ENCODE measurements at regions not wholly inside any gene's neighbourhood (a gene's known extent, or its start where the extent isn't known, plus 50 kb on each side); places are given as distances from the start of the nearest gene placed in this dataset.
"Not testable (repeated sequence)": the region's sequence is repeated elsewhere in the genome, so short reads cannot be mapped to it uniquely, and the experiment has no call there.

DNA sequence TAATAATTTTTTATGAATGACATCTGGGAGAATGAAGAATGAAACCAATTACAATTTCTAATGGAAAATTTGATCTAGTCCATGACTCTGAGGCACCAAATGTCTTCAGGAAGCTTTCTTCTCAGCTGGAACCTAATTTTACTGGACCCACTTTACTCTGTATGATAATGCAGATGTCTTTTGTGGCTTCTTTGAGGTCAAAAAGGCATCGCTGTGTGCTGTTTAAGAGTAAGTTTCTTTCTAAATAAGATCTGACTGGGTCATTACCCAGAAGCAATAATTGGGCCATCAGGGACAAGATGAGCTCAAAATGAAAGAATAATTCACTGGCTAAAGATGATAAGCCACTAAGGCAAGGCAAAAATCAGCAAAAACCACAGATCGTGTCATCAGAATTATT is 633.4 kb downstream of the PSAT1 start:
- DNase-seq = no peak

DNA sequence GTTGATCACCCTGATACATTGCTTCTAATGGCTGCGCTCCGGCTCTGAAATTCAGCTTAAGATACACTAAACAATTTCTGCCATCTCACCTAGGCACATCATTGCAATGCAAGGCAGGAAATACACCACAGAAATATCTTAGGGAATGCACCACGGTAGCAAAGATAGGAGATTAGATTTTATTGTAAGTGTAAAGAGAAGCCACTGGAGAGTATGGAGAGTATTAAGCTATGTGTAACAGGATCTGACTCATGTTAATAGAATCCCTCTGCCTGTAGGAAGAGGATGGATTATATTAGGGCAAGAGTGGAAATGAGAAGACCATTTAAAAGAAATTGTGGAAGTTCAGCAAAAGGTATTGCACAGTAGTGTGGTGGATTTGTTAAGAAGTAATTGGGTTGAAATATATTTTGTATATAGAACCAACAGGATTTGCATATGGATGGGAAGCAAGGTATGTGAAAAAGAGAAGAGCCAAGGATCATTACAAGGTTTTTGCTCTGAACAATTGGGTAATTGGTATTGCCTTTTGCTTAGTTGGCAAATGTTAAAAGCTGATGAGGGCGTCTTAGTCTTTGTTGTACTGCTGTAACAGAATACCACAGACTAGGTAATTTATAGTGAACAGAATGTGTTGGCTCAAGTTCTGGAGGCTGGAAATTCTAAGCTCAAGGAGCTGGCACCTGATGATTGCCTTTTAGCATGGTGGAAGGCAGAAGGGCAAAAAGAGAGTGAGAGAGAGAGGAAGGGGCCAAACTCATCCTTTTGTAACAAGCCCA is 636.1 kb downstream of the PSAT1 start:
- no peak for DNase-seq

DNA sequence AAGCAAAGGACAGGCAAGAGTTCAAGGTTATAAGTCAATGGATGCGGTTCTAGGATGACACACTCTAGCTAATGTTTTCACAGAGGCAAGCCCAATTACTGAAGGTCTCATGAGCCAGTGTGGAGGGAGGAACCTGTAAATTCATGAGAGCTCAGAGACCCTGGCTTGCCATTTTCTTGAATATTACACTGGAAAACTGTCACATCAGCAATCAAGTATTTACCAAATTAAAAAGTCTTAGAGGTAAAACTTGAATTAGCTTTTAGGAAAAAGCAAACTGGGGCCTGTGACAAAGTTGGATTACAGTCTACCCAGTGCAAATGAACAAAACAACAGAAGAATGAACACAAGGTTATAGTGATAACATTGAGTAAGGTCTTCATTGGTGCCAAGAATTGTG is 636.9 kb upstream of the TLE4 start:
- DNase-seq = no peak

DNA sequence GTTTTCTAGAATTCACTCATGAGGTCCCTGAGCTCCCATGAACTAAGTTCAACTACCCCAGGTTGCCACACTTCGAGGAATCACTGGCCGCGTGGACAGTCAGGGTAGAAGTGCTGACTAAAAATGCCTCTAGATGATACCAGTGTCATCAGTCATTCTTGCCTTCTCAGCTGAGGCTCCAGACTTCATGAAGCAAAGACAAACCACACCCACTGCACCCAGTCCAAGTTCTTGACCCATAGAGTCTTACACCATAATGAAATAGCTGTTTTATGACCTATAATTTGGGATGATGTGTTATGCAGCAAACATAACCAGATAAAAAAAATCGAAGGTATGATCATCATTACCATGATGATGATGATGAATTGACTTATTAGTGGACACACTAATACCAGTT is 632.9 kb upstream of the TLE4 start:
- DNase-seq = no peak

DNA sequence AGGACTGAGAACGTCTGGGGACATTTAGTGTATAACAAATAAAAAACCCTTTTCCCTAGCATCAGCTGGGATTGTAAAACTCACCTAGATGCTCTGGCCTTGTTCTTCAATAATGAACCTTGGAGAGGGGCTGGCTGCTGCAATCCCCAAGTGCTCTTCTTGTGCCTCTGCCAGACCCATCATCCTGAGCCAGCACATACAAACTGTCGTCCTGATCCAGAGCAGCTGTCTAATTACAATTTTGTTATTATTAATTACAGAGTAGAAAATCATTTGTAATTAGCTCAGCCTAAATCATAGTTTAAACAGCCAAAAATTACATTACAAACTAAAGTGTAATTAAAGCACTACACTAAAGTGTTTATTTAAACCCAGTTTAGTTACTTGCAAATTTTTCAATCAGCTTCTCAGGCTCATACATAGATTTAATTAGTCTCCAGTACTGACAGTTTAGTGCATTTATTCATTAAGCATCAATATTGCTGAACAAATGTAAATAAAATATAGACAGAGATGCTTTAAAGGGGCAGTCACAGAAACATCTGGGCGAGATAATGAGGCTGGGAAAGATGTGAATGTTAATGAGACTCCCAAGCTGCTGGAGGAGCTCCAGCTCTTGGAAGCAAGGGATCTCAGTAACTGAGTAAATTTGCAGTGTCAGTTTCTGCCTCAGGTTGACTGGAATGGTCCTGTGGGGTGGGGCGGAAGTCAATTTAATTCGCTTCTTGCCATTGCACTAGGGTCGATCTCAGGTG is 632.3 kb upstream of the TLE4 start:
- DNase-seq = no peak

DNA sequence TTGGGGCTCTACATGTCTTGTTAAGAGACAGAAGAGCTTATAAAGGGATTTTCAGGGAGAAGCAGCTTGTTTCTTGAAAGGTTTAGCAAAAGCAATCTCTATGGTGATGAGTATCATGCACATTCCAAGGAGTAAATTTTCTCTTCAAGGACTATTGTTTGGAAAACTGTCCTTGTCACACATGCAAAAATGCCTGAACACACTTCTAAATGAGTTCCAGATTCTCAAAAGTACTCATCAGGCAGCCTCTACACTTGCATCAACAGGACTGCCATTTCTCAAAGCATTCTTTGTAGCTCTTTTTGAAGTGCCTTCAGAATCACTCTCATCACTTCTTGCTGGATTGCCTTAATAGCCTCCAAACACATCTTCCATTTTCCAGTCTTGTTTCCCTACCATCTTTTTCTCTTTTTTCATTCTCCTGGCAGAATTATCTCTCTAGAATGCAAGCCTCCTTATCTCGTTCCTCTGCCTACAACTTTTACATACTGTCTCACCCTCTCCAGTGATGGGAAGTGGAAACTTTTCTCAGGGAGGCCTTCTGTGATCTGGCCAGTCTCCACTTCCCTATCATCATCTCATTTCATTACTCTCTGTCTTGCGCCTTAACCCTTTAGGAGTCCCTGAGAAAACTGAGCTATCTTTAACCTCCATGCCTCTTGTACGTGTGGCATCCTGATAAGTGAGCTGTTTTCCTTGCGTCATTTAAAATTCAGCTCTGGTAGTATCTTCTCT is 631.5 kb upstream of the TLE4 start:
- no peak for DNase-seq

DNA sequence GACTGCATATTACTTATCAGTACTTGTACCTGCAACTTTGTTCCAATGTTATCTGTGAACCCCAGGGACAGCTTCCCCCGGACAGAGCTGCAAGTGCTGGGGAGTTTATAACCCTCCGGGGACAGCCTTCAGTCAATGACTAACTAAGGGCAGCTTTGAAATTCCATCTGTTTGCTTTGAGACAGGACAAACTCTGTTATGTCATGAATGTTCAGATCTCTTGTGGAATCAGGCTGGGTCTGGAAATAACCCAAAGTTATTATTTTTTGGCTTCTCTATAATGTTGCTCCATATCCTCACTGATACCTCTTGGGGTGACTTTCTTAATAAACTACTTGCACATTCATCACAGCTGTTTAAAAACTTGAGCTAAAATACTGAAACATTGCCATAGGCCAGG is 617.5 kb upstream of the TLE4 start:
- DNase-seq = no peak

DNA sequence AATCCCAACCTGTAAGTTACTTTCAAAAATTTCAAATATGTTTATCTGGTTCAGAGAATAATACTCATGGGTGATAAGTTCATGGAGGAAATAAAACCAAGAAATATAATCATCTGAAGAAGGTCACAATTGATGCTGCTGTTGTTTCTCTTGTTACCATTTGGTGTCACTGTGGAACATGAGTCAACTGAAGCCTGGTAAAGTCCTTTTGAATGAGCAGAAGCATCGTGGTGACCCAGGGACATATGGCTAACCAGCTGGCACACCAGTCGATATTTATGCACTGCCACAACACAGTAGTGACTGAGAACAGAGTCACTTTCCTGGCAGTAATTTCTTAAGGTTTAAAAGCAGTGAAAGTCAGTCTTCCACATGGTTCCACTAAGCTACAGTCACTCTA is 612.9 kb upstream of the TLE4 start:
- DNase-seq = no peak

DNA sequence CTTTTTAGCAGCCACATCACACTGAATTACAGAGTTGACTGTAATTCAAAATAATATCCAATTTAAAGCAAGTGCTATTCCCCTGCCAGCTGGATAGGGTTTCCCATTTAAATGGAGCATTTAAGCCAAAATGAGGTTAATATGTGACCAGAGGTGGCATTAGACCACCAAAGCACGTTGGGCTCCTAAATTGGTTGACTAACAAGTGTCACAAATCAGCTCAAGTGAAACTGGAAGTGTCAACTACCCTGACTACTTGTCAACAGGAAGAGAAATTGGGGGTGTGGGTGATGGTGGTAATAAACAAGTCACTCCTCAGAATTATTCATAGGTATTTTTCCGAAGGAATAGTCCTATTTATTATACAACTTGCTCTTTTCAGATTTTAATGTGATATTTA is 609.6 kb upstream of the TLE4 start:
- DNase-seq = no peak

DNA sequence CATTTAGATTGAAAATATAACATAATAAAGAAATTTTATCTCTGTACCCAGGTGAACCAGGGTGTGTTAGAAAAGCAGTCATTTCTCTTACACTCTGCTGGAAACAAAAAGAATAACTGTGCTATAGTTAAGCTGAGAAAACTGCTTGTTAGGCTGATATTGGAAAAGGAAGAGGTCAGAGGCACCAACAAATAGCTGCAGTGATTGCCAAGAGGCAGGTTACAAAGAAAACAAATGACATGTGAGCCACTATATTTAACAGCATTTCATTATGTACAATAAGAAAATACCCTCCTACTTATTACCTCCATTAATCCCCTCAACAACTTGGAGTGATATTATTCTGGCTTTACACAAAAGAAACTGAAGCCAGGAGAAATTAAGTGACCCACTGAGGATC is 607.9 kb upstream of the TLE4 start:
- no peak for DNase-seq

DNA sequence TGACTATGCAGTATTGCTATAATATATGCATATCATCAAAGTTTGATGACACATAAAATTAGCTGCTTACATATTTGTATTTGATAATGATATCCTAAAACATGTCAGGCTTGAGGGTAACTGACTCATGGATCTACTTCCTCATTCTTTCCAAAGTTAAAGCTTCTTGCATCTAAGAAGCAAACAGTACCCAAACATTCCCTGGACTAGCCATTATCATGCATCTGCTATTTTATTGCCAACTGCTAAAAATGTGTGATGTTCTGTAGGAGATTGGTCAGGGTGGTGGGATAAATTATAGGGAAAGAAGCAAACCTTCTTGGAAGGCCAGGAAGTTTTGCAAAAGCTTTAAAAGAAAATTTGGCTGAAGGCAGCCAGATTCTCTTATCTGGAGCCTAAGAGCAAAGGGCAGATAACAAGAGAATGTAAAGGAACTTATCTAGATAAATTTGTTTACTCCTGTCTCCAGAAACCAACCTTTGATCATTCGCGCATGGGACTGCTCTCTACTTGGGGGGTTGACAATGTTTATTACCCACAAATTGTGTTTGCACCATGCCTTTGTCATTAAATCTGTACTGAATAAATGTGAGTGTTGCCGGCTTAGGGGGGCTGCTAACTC is 604.1 kb upstream of the TLE4 start:
- DNase-seq = no peak

DNA sequence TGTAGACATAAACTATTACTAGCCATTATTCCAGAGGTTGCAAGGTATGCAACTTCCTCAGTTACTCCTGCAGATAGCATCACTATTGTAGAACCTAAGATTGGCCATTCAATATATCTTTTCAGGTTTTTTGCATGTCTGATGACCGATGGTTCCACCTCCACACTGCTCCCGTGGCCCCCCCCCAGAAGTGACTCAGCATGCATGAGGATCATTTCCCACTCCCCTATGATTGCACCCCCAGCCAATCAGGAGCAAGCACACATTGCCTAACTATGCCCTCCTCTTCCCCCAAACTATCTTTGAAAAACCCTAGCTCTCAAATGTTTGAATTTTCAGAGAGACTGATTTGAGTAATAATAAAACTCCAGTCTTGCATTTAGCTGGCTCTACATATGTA is 601.4 kb upstream of the TLE4 start:
- DNase-seq = no peak

DNA sequence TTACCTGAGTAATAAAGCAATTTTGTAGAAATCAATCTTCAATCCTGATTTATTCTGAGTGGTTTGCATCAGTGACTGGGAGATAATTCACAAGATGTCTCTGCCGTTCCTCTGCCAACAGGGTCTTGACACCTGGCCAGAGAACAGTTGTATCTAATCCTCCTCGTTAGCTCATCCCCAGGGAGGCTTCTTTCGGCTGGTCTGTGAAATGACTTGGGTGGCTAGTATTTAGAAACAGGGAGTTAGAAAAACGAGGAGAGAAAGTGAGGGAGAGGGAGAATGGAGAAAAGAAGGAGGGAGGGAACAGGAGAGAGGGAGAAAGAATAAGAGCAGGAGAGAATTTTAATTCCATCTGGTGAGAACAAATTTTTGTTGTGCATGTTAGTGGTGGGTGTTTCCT is 600.2 kb upstream of the TLE4 start:
- no peak for DNase-seq

DNA sequence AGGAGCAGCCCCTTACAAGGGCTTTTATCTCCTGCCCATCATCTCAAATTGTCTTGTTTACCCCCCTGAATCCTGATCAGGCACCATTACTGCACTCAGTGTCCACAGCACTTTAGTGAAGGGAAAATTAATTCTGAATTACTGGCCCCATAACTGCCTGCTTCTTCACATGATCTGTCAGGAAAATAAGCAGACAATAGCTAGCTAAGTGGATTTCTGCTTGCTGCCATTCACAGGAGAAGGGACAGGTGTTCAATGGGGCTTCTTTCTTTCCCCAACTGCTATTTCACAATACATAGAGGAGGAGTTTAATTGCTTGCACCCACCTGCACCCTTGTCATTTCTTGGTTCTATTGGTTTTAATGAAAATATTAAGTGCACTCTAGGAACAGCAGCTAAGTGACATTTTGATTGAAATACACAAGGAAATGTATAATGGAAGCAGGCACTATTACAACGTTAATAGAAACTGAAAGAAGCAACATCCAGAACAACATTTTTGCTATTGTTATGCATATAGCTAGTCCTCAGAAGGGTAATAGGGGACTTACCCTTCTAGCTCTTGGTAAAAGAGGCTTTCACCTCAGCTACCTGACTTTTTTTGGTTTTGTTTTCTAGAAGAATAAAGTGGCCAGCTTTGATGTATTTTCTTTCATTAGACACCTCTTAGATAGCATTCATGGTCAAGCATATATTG is 599.3 kb upstream of the TLE4 start:
- no peak for DNase-seq

DNA sequence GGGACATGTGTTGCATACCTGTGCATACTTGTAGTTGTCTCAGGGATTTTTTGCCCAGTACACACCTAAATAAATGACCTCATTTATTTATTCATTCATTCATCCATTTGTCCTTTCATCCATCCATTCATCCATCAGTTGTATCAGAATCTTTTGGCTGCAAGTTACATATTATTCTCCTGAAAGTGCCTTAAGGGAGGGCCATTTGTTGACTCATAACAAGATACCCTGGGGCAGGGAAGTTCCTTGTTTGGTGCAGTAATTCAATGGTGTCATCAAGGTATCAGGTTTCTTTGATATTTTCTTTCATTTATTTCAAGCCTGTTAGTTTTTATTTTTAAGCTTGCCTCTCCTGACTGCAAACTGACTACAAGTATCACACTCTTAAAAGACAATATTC is 597.9 kb upstream of the TLE4 start:
- DNase-seq = no peak

DNA sequence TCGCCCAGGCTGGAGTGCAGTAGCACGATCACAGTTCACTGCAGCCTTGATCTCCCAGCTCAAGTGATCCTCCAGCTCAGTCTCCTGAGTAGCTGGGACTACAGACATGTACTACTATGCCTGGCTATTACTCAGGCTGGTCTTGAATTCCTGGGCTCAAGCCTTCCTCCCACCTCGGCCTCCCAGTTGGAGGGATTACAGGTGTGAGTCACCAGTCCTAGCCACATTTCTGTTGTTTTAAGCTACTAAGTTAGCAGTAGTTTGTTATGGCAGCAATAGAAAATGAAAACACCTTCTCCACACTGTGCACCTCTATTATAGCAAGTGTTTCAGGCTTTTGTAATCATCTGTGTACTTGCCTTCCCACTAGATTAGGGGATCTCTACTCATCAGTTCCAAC is 588.9 kb upstream of the TLE4 start:
- DNase-seq = no peak

DNA sequence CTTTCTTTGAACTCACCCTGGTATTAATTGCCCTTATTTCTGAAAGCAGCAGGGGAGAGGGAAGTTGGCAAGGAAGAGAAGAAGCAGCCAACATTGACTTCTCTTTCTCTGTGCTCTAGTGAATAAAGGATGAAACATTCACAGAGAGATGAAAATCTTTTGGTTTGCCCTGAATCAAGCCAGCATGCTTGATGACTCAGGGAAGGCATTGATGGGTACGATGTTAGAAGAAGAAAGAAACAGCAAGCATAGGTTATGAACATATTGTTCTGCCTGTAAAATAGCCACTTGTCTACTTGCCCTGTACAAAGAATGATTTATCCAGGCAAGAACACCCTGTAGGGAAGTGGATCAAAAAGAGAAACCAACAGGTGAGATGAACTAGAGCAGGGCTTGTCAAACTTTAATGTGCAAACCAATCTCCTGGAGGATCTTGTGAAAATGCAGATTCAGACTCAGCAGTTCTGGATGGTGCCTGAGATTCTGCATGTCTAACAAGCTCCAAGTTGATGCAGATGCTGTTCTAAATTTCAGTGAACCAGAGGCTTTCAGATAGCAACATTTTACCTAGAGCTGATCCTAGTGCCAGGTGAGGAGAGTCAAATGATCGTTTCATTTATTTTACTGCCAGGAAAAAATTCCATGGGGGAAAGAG is 586.6 kb upstream of the TLE4 start:
- no peak for DNase-seq

DNA sequence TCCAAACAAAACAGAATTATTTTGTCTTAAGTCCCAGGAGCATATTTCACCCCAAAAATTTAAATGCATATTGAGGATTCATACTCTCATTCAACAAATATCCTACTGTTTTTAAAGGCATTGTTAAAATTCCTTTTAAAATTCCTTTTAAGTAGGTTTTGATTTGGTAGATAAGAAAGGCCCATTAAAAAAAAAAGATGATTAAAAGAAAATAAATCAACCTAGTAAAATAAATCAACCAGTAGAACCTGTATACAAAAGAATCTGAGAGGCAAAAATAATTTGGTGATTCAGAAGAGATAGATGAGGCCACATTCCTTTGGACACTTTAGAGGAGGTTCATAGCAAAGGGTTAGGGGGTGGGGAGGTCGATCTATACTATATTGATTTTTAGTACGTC is 585.3 kb upstream of the TLE4 start:
- DNase-seq = no peak

DNA sequence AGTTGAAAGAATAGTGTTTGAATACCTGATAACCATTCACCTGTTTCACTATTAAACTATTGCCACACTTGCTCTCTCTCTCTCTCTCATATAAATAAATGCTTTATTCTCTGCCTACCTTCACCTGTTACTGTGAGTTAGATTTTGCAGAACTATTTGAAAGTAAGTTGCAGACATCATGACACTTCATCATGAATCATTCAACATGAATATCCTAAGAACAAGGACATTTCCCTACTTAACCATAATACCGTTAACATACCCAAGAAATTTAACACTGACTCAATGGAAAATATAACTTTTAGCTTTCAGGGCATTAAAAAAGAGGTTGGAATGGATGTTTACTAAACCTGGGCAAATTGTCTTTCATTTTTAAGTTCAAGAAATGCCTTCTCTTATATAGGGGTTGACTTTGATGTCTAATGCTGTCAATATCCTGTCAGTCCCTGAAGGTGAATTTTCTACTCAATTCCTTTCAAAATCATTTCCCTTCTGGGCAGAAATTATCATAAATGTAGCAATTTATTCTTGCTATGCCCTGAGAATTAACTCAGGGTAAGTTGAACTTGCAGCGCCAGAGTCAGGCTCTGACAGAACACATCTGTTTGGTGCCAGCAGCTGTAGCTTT is 582.6 kb upstream of the TLE4 start:
- no peak for DNase-seq

DNA sequence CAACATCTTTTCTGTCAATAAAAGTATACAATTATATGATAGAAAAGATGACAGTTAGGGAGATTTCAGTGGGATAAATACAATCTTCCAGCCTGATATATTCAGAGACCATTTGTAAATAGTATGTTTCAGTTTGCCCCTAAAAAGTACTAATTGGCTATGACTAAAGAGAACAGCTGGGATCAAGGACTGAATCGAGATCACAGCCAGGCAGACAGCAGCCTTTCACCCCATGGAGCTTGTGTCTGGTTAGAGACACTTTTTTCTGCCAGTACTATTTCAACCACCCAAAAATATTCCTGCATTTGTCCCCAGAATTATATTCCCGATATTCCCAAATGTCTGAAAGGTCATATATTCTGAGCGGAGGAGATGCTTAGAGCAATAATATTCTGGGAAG is 577.3 kb upstream of the TLE4 start:
- DNase-seq = no peak

DNA sequence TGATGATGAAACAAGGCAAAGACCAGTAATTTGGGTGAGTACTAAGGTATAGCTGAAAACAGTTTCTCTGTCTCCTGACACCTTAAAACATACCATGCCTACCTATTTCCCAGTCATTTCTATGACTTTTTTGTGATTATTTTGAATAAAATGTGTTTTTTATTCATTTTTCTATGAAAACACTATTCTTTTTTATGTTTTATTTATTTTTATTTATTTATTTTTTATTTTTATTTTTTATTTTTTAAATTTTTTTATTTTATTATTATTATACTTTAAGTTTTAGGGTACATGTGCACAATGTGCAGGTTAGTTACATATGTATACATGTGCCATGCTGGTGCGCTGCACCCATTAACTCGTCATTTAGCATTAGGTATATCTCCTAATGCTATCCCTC is 576.8 kb upstream of the TLE4 start:
- not testable (repeated sequence) for DNase-seq

DNA sequence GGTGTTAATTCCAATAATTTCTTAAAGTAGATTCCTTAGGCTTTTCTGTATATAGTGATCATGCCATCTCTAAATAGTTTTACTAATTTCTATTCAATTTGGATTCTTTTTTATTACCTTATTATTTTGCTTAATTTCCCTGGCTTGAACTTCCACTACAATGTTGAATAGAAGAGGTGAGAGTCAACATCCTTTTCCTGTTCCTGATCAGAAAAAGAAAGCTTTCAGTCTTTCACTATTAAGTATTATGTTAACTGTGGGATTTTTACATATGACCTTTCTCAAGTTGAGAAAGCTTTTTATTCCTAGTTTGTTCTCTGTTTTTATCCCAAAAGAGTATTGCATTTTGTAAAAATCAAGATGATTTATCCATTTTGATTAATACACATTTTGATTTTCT is 574.5 kb upstream of the TLE4 start:
- DNase-seq = no peak

Measured in inflammatory macrophage treated with lipopolysaccharide for 1 hour (primary cell).